HFFc6 (cell line): ENCODE measurements at regions not wholly inside any gene's neighbourhood (a gene's known extent, or its start where the extent isn't known, plus 50 kb on each side); places are given as distances from the start of the nearest gene placed in this dataset.

Source experiments
- DNase-seq: peaks from one replicate; pipeline ENCODE4 v3.0.0-alpha.2; 2018
- H3K27ac Mint-ChIP-seq: 2 replicates; pipeline ENCODE4 v1.8.0; 2020; ENCODE audit warnings: mild to moderate bottlenecking, mixed read lengths
- H3K27me3 Mint-ChIP-seq: 2 replicates; pipeline ENCODE4 v1.8.0; 2021; ENCODE audit warnings: mild to moderate bottlenecking, moderate library complexity, mixed read lengths; ENCODE audit not compliant: insufficient read depth
- H3K36me3 Mint-ChIP-seq: 2 replicates; pipeline ENCODE4 v1.8.0; 2021; ENCODE audit warnings: low read depth, mixed read lengths
- H3K4me1 Mint-ChIP-seq: 2 replicates; pipeline ENCODE4 v1.8.0; 2020; ENCODE audit warnings: low read depth, mixed read lengths
- H3K4me3 Mint-ChIP-seq: 2 replicates; pipeline ENCODE4 v1.8.0; 2020; ENCODE audit warnings: mild to moderate bottlenecking, moderate library complexity, mixed read lengths
- H3K9me3 Mint-ChIP-seq: 2 replicates; pipeline ENCODE4 v1.8.0; 2020; ENCODE audit warnings: mild to moderate bottlenecking, mixed read lengths
- CTCF ChIP-seq: fragments of 200-600 bp; sonication (generic); IDR thresholded peaks from 2 replicates; pipeline ENCODE4 v1.5.0; 2021; ENCODE audit warnings: antibody characterized with exemption, mild to moderate bottlenecking

GRCh38 chr5:32935283-32935682 lies 224.2 kb downstream of the NPR3 start:
- H3K4me3 Mint-ChIP-seq = no peak overlapping the region
- peaks cover 11% of the 10 kb centered on the region for H3K36me3 Mint-ChIP-seq
- H3K27ac Mint-ChIP-seq = no peak overlapping the region
- TF ChIP-seq CTCF = no peak
- peaks cover 40% of the 10 kb centered on the region for H3K4me1 Mint-ChIP-seq
- no peak for DNase-seq
- no peaks in the 10 kb centered on the region for H3K27me3 Mint-ChIP-seq
- H3K9me3 Mint-ChIP-seq = no peaks in the 10 kb centered on the region

GRCh38 chr5:32936329-32936728 lies 225.2 kb downstream of the NPR3 start:
- Mint-ChIP-seq H3K4me3 (no peak overlapping the region), H3K4me1 (peaks cover 40% of the 10 kb centered on the region), H3K36me3 (peaks cover 11% of the 10 kb centered on the region; the same call in 1 of the 2 replicates), H3K9me3 (no peaks in the 10 kb centered on the region), H3K27ac (no peak overlapping the region), H3K27me3 (no peaks in the 10 kb centered on the region)
- DNase-seq = no peak
- no peak for TF ChIP-seq CTCF

- Mint-ChIP-seq H3K9me3 (no peaks in the 10 kb centered on the region), H3K4me3 (no peak overlapping the region), H3K4me1 (no peaks in the 10 kb centered on the region), H3K36me3 (no peaks in the 10 kb centered on the region; the same call in 1 of the 2 replicates), H3K27me3 (no peaks in the 10 kb centered on the region), H3K27ac (no peak overlapping the region)
- DNase-seq = no peak
- peak; percentile 73 for TF ChIP-seq CTCF
These were observed 231.3 kb downstream of the NPR3 start for GRCh38 chr5:32942225-32942989.

GRCh38 chr5:32949286-32949970 lies 238.3 kb downstream of the NPR3 start:
- no peak for DNase-seq
- H3K4me1 Mint-ChIP-seq = peaks cover 37% of the 10 kb centered on the region
- H3K36me3 Mint-ChIP-seq = peaks cover 5% of the 10 kb centered on the region; the same call in 1 of the 2 replicates
- H3K27ac Mint-ChIP-seq = no peak overlapping the region
- no peaks in the 10 kb centered on the region for H3K9me3 Mint-ChIP-seq
- no peaks in the 10 kb centered on the region for H3K27me3 Mint-ChIP-seq
- no peak for TF ChIP-seq CTCF
- H3K4me3 Mint-ChIP-seq = no peak overlapping the region; the same call in 1 of the 2 replicates

- Mint-ChIP-seq H3K4me1 (peaks cover 52% of the 10 kb centered on the region), H3K27me3 (no peaks in the 10 kb centered on the region), H3K4me3 (no peak overlapping the region), H3K36me3 (peaks cover 5% of the 10 kb centered on the region; the same call in 1 of the 2 replicates), H3K9me3 (no peaks in the 10 kb centered on the region), H3K27ac (no peak overlapping the region)
- no peak for TF ChIP-seq CTCF
- DNase-seq = no peak
These were observed 239.9 kb downstream of the NPR3 start for GRCh38 chr5:32951003-32951402.
